Endodermal cell (in vitro differentiated cells): ENCODE measurements at regions not wholly inside any gene's neighbourhood (a gene's known extent, or its start where the extent isn't known, plus 50 kb on each side); places are given as distances from the start of the nearest gene placed in this dataset.

Source experiments
- DNase-seq: peaks from one replicate; pipeline ENCODE4 v3.0.0-alpha.2; 2017
- H3K27ac ChIP-seq: 2 replicates; pipeline ENCODE4 v1.5.1; 2013; ENCODE audit warnings: mild to moderate bottlenecking, low read depth, low read length, moderate library complexity
- H3K27me3 ChIP-seq: 2 replicates; pipeline ENCODE4 v1.6.1; 2013; ENCODE audit warnings: mild to moderate bottlenecking, low read length, moderate library complexity; ENCODE audit not compliant: insufficient read depth, control insufficient read depth, poor library complexity, severe bottlenecking
- H3K36me3 ChIP-seq: 2 replicates; pipeline ENCODE4 v1.7.0; 2013; ENCODE audit warnings: mild to moderate bottlenecking, low read length, moderate library complexity; ENCODE audit not compliant: control insufficient read depth, insufficient read depth
- H3K4me1 ChIP-seq: one replicate; pipeline ENCODE4 v1.7.0; 2013; ENCODE audit warnings: low read length; ENCODE audit not compliant: control insufficient read depth, insufficient read depth
- H3K4me3 ChIP-seq: 2 replicates; pipeline ENCODE4 v1.5.1; 2013; ENCODE audit warnings: mild to moderate bottlenecking, low read length, moderate library complexity
- H3K9ac ChIP-seq: 2 replicates; pipeline ENCODE4 v1.6.1; 2013; ENCODE audit warnings: mild to moderate bottlenecking, low read length, moderate library complexity; ENCODE audit not compliant: poor library complexity, severe bottlenecking; ENCODE audit errors: extremely low read depth
- H3K9me3 ChIP-seq: 2 replicates; pipeline ENCODE4 v1.6.1; 2013; ENCODE audit warnings: mild to moderate bottlenecking, low read length, moderate library complexity; ENCODE audit not compliant: control insufficient read depth
- H3K27ac Mint-ChIP-seq: 2 replicates; pipeline ENCODE4 v1.8.0; 2020; ENCODE audit warnings: mixed read lengths
- H3K27me3 Mint-ChIP-seq: 2 replicates; pipeline ENCODE4 v1.8.0; 2021; ENCODE audit warnings: mild to moderate bottlenecking, mixed read lengths; ENCODE audit not compliant: insufficient read depth
- H3K36me3 Mint-ChIP-seq: 2 replicates; pipeline ENCODE4 v1.8.0; 2020; ENCODE audit warnings: low read depth, mixed read lengths
- H3K4me1 Mint-ChIP-seq: 2 replicates; pipeline ENCODE4 v1.8.0; 2020; ENCODE audit warnings: mixed read lengths
- H3K4me3 Mint-ChIP-seq: 2 replicates; pipeline ENCODE4 v1.8.0; 2020; ENCODE audit warnings: mild to moderate bottlenecking, moderate library complexity, mixed read lengths
- H3K9me3 Mint-ChIP-seq: 2 replicates; pipeline ENCODE4 v1.8.0; 2020; ENCODE audit warnings: mild to moderate bottlenecking, mixed read lengths
- CTCF ChIP-seq: fragments of 200-600 bp; sonication (generic); conservative IDR thresholded peaks from 2 replicates; pipeline ENCODE4 v1.5.0; 2021; ENCODE audit warnings: antibody characterized with exemption, mild to moderate bottlenecking
- WGBS, 2 experiments: methylation state at CpG; one replicate each; pipeline versions ENCODE4 v1.1.5 to v1.1.7; 2013; ENCODE audit warnings: missing lambda C conversion rate in 2 of 2, mixed read lengths in 1 of 2; ENCODE audit not compliant: insufficient coverage in 1 of 2, insufficient read length in 1 of 2; 5-methylcytosine and 5-hydroxymethylcytosine counted together

GRCh38 chr5:142396436-142397038, 71.7 kb upstream of the SPRY4 start:
- 92 to 100% methylated on average over 1 to 2 of the region's 2 CpGs for WGBS, 2 experiments
- H3K9me3 Mint-ChIP-seq: peaks cover 29% of the 10 kb centered on the region
- Histone ChIP-seq H3K36me3 (no peaks in the 10 kb centered on the region), H3K27me3 (no peaks in the 10 kb centered on the region), H3K9me3 (peaks cover 24% of the 10 kb centered on the region), H3K4me3 (no peak overlapping the region), H3K27ac (no peak overlapping the region), H3K4me1 (no peaks in the 10 kb centered on the region), H3K9ac (no peak overlapping the region)
- H3K36me3 Mint-ChIP-seq: peaks cover 35% of the 10 kb centered on the region
- DNase-seq: no peak
- H3K4me3 Mint-ChIP-seq: no peak overlapping the region
- no peak overlapping the region for H3K27ac Mint-ChIP-seq
- no peaks in the 10 kb centered on the region for H3K27me3 Mint-ChIP-seq
- TF ChIP-seq CTCF: no peak
- no peaks in the 10 kb centered on the region for H3K4me1 Mint-ChIP-seq

GRCh38 chr5:142395334-142395733, 70.5 kb upstream of the SPRY4 start:
- Histone ChIP-seq H3K4me1 (peaks cover 3% of the 10 kb centered on the region), H3K27me3 (no peaks in the 10 kb centered on the region)
- WGBS, 2 experiments: 81% methylated on average over 4 of the region's 4 CpGs; no CpG with 5 or more reads in 1 of the 2 experiments

GRCh38 chr5:142391058-142391845, 66.4 kb upstream of the SPRY4 start:
- Histone ChIP-seq H3K4me1 (peaks cover 15% of the 10 kb centered on the region), H3K27me3 (no peaks in the 10 kb centered on the region), H3K36me3 (no peaks in the 10 kb centered on the region), H3K9me3 (peaks cover 14% of the 10 kb centered on the region), H3K27ac (no peak overlapping the region), H3K4me3 (no peak overlapping the region), H3K9ac (no peak overlapping the region)
- H3K9me3 Mint-ChIP-seq: peaks cover 22% of the 10 kb centered on the region
- WGBS, 2 experiments: 79 to 88% methylated on average over 5 to 8 of the region's 8 CpGs
- H3K4me3 Mint-ChIP-seq: no peak overlapping the region
- no peak for DNase-seq
- H3K36me3 Mint-ChIP-seq: peaks cover 21% of the 10 kb centered on the region
- peaks cover 35% of the 10 kb centered on the region for H3K4me1 Mint-ChIP-seq
- H3K27me3 Mint-ChIP-seq: no peaks in the 10 kb centered on the region
- no peak overlapping the region for H3K27ac Mint-ChIP-seq
- TF ChIP-seq CTCF: no peak

More at GRCh38 chr5:142395334-142395733, 70.5 kb upstream of the SPRY4 start:
- H3K27me3 Mint-ChIP-seq: no peaks in the 10 kb centered on the region
- no peaks in the 10 kb centered on the region for H3K36me3 ChIP-seq
- H3K36me3 Mint-ChIP-seq: peaks cover 35% of the 10 kb centered on the region
- H3K4me1 Mint-ChIP-seq: peaks cover 9% of the 10 kb centered on the region
- no peak overlapping the region for H3K27ac Mint-ChIP-seq
- H3K27ac ChIP-seq: no peak overlapping the region
- H3K9me3 Mint-ChIP-seq: peaks cover 29% of the 10 kb centered on the region
- no peak for DNase-seq
- no peak overlapping the region for H3K4me3 Mint-ChIP-seq
- no peak for TF ChIP-seq CTCF
- H3K4me3 ChIP-seq: no peak overlapping the region
- H3K9me3 ChIP-seq: peaks cover 24% of the 10 kb centered on the region
- no peak overlapping the region for H3K9ac ChIP-seq
